Choroid plexus epithelial cell (primary cell): ENCODE measurements at regions not wholly inside any gene's neighbourhood (a gene's known extent, or its start where the extent isn't known, plus 50 kb on each side); places are given as distances from the start of the nearest gene placed in this dataset.

Experiments
- DNase-seq: peaks from one replicate; pipeline ENCODE4 v3.0.0-alpha.2; 2010; ENCODE audit warnings: low read depth
- H3K4me3 ChIP-seq: 2 replicates; pipeline ENCODE4 v1.5.1; 2011; ENCODE audit warnings: low read depth, mild to moderate bottlenecking, control low read depth, low read length, moderate library complexity
- CTCF ChIP-seq: conservative IDR thresholded peaks from 2 replicates; pipeline ENCODE4 v1.5.1; 2011; ENCODE audit warnings: low read depth, mild to moderate bottlenecking, control low read depth, inconsistent platforms, low read length, moderate library complexity

- H3K4me3 ChIP-seq: no peak overlapping the region
- TF ChIP-seq CTCF: no peak
- no peak for DNase-seq
Measured at GRCh38 chr15:72958634-72959033, 93.6 kb upstream of the NEO1 start.

GRCh38 chr15:72953306-72953705 lies 99.0 kb upstream of the NEO1 start:
- H3K4me3 ChIP-seq: no peak overlapping the region

GRCh38 chr15:72952151-72952550 lies 100.1 kb upstream of the NEO1 start:
- no peak overlapping the region for H3K4me3 ChIP-seq
- TF ChIP-seq CTCF: no peak
- no peak for DNase-seq

More at GRCh38 chr15:72953306-72953705, 99.0 kb upstream of the NEO1 start:
- no peak for TF ChIP-seq CTCF
- DNase-seq: no peak

- H3K4me3 ChIP-seq: no peak overlapping the region
- TF ChIP-seq CTCF: no peak
- DNase-seq: no peak
Measured at GRCh38 chr15:72948662-72949061, 103.6 kb upstream of the NEO1 start.

- no peak overlapping the region for H3K4me3 ChIP-seq
- DNase-seq: no peak
- TF ChIP-seq CTCF: no peak
Measured at GRCh38 chr15:72947709-72948108, 104.6 kb upstream of the NEO1 start.

GRCh38 chr15:72944565-72944964 lies 107.7 kb upstream of the NEO1 start:
- no peak overlapping the region for H3K4me3 ChIP-seq
- DNase-seq: no peak
- TF ChIP-seq CTCF: no peak

- H3K4me3 ChIP-seq: no peak overlapping the region
- DNase-seq: no peak
- TF ChIP-seq CTCF: no peak
Measured at GRCh38 chr15:72940229-72940622, 112.0 kb upstream of the NEO1 start.
